HUES6 (cell line): ENCODE measurements at regions not wholly inside any gene's neighbourhood (a gene's known extent, or its start where the extent isn't known, plus 50 kb on each side); places are given as distances from the start of the nearest gene placed in this dataset.
"Not testable (repeated sequence)": the region's sequence is repeated elsewhere in the genome, so short reads cannot be mapped to it uniquely, and the experiment has no call there.

Experiments
- H3K27ac ChIP-seq: 2 replicates; pipeline ENCODE4 v1.7.0; 2013; ENCODE audit warnings: low read depth, mild to moderate bottlenecking, low read length, inconsistent platforms
- H3K27me3 ChIP-seq: 2 replicates; pipeline ENCODE4 v1.6.1; 2013; ENCODE audit warnings: low read length; ENCODE audit not compliant: control insufficient read depth, insufficient read depth
- H3K36me3 ChIP-seq: 2 replicates; pipeline ENCODE4 v1.6.1; 2013; ENCODE audit warnings: low read length; ENCODE audit not compliant: control insufficient read depth, insufficient read depth
- H3K4me1 ChIP-seq: 2 replicates; pipeline ENCODE4 v1.6.1; 2013; ENCODE audit warnings: low read length; ENCODE audit not compliant: control insufficient read depth, insufficient read depth
- H3K4me3 ChIP-seq: 2 replicates; pipeline ENCODE4 v1.5.1; 2013; ENCODE audit warnings: low read depth, low read length
- H3K9ac ChIP-seq: one replicate; pipeline ENCODE4 v1.6.1; 2013; ENCODE audit warnings: mild to moderate bottlenecking, low read length
- H3K9me3 ChIP-seq: 2 replicates; pipeline ENCODE4 v1.6.1; 2013; ENCODE audit warnings: low read depth, low read length; ENCODE audit not compliant: control insufficient read depth, insufficient read depth

DNA sequence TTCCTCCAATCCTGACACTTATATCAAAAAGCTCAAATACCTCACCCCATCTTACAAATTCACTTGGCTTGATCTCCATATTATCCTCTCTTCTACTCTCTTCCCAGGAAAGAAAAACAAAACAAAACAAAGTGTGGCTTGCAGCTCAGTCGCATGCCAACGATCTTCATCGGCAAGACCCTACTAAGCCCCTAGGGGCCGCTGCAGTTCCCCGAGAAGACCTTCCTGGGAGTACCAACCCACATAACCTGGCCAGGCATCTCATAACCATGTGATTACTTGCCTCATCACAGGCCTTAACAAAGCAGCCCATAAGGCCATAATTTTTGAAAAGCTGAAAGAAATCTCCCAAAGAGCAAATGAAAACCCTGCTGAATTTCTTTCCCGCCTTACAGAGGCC, 103.7 kb downstream of the ZNF92 start:
- Histone ChIP-seq H3K27ac (no peak overlapping the region), H3K4me1 (no peaks in the 10 kb centered on the region), H3K27me3 (no peaks in the 10 kb centered on the region), H3K4me3 (no peak overlapping the region), H3K9ac (no peak overlapping the region), H3K9me3 (peaks cover 16% of the 10 kb centered on the region), H3K36me3 (no peaks in the 10 kb centered on the region)

DNA sequence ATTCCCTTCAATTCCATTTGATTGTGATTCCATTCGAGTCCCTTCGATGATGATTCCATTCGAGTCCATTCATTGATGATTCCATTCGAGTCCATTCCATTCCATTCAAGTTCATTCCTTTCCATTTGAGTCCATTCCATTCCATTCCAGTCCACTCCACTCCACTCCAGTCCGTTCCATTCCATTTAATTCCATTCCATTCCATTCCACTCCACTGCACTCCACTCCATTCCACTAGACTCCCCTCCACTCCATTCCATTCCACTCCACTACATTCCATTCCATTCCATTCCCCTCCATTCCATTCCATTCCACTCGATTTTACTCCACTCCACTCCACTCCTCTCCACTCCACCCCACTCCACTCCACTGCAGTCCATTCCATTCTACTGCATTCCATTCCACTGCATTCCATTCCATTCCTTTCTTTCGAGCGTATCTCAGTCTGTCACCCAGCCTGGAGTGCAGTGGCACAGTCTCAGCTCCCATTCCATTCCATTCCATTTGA, 115.7 kb downstream of the ZNF92 start:
- Histone ChIP-seq H3K9me3 (peaks cover 28% of the 10 kb centered on the region), H3K27ac (no peak overlapping the region), H3K9ac (no peak overlapping the region), H3K27me3 (no peaks in the 10 kb centered on the region), H3K36me3 (no peaks in the 10 kb centered on the region), H3K4me3 (no peak overlapping the region), H3K4me1 (no peaks in the 10 kb centered on the region)

DNA sequence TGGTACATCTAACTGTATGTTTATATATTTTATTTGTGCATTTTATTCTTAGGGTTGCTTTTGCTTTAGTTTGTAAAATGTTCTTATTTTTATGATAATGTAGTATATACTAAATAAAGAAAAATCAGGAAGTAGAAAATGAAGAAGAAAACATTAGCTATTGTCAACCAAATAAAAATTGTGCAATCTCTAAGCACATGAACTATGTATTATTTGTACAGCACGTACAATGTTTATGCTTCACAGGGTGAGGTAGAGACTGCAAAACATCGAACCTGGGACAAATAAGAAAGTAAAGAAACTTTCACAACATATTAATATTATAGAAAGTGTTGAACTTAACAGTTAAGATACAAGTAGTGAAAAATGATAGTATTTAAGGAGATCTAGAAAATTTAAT, 123.0 kb downstream of the ZNF92 start:
- H3K27ac ChIP-seq, H3K9me3 ChIP-seq, H3K4me1 ChIP-seq, H3K9ac ChIP-seq, H3K27me3 ChIP-seq, H3K4me3 ChIP-seq, H3K36me3 ChIP-seq: not testable (repeated sequence)

DNA sequence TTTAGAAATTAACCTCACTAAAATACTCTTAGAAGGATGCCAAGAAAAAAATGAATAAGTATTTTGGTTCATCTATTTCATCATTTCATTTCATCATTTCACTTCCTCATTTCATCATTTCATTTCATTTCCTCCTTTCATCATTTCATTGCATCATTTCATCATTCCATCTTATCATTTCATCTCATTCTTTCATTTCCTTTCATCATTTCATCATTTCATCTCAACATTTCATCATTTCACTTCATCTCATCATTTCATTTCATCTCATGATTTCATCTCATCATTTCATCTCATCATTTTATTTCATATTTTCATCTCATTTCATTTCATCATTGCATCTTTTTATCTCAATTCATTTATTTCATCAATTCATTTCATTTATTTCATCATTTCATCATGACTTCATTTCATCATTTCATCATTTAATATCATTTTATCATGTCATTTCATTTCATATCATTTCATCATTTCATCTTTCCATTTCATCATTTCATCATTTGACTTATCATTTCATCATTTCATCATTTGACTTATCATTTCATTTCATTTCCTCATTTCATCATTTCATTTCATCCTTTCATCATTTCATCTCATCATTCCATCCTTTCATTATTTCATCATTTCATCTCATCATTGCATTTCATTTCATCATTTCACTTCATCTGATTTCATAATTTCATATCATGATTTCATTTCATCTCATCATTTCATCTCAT, 129.9 kb downstream of the ZNF92 start:
- Histone ChIP-seq H3K27ac (no peak overlapping the region), H3K4me1 (no peaks in the 10 kb centered on the region), H3K36me3 (no peaks in the 10 kb centered on the region), H3K9ac (no peak overlapping the region), H3K4me3 (no peak overlapping the region), H3K9me3 (no peaks in the 10 kb centered on the region), H3K27me3 (peaks cover 9% of the 10 kb centered on the region)

DNA sequence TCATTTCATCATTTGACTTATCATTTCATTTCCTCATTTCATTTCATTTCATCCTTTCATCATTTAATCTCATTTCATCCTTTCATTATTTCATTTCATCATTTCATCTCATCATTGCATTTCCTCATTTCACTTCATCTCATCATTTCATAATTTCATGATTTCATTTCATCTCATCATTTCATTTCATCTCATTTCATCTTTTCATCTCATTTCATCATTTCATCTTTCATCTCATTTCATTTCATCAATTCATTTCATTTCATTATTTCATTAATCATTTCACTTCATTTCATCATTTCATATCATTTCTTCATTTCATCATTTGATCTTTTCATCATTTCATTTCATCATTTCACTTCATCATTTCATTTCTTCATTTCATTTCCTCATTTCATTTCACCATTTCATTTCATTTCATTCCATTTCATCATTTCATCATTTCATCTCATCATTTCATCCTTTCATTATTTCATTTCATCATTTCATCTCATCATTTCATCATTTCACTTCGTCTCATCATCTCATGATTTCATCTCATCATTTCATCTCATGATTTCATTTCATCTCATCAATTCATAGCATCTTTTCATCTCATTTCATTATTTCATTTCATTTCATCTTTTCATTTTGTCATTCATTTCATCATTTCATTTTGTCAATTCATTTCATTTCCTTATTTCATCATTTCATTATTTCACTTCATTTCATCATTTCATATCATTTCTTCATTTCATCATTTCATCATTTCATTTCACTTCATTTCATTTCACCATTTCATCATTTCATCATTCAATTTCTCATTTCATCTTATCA, 131.1 kb downstream of the ZNF92 start:
- not testable (repeated sequence) for H3K27ac ChIP-seq, H3K9ac ChIP-seq, H3K4me3 ChIP-seq, H3K36me3 ChIP-seq, H3K4me1 ChIP-seq, H3K9me3 ChIP-seq
- peaks cover 19% of the 10 kb centered on the region for H3K27me3 ChIP-seq

DNA sequence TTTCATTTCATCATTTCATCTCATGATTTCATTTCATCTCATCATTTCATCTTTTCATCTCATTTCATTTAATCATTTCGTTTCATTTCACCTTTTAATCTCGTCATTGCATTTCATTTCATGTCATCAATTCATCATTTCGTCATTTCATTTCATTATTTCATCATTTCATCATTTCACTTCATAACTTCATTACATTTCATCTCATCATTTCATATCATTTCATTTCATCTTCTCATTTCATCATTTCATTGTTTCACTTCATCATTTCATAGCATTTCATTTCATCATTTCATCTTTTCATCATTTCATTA, 131.6 kb downstream of the ZNF92 start:
- H3K36me3 ChIP-seq, H3K9me3 ChIP-seq, H3K4me1 ChIP-seq, H3K27ac ChIP-seq, H3K9ac ChIP-seq, H3K4me3 ChIP-seq: not testable (repeated sequence)
- peaks cover 25% of the 10 kb centered on the region for H3K27me3 ChIP-seq

DNA sequence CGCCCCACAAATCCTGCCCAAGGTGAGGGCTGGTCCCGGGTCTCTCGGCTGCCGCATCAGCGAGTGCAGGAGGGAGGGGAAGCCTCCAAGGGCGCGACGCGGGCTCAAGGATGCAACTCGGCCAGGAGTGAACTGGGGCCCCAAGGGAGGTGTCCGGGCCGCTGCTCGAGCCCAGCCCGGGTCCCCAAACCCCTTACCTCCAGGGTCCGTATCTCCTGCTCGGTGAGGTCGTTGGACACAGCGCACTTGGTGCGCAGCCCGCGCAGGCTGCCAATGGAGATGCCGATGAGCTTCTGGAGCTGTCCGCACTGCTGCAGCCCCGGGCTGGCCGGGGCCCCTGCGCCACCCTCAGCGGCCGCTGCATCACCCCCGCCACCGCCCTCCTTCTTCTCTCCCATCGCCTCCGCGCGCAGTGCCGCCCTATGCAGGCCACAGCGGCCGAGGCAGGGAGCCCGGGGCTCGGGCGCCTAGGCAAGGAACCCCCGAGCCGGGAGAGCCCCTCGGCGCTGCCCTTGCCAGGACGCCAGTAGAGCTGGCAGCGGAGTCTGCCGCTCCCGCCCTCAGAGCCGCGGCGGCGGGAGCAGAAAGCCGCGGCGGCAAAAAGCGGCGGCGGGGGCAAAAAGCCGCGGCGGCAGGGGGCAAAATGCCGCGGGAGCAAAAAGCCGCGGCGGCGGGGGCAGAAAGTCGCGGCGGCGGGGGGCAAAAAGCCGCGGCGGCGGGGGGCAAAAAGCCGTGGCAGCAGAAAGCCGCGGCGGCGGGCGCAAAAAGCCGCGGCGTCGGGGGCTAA, 135.1 kb downstream of the ZNF92 start:
- H3K4me1 ChIP-seq, H3K36me3 ChIP-seq, H3K27ac ChIP-seq, H3K9me3 ChIP-seq, H3K9ac ChIP-seq: not testable (repeated sequence)
- Histone ChIP-seq H3K27me3 (peaks cover 40% of the 10 kb centered on the region), H3K4me3 (peak overlapping the region; percentile 41)

DNA sequence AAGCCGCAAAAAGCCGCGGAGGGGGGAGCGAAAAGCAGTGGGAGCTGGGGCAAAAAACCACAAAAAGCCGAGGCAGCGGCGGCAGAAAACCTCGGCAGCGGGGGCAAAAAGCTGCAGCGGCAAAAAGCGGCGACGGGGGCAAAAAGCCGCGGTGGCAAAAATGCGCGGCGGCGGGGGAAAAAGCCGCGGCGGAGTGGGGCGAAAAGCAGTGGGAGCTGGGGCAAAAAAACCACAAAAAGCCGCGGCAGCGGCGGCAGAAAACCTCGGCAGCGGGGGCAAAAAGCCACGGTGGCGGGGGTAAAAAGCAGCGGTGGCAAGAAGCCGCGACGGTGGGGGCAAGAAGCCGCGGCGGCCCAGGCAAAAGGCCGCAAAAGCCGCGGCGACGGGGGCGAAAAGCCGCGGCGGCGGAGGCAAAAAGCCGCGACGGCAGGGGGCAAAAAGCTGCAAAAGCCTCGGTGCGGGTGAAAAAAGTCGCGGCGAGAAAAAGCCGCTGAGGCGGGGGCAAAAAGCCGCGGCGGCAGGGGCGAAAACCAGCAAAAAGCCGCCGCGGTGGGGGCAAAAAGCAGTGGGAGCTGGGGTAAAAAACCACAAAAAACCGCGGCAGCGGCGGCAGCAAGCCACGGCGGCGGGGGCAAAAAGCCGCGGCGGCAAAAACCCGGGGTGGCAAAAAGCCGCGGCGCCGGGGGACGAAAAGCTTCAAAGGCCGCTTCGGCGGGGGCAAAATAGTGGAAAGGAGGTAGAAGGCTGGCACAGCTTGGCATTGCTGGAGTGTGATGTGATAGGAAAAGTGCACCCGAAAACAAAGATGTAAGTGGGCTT, 135.9 kb downstream of the ZNF92 start:
- Histone ChIP-seq H3K4me3 (peak overlapping the region; percentile 41), H3K27me3 (peaks cover 40% of the 10 kb centered on the region), H3K27ac (no peak overlapping the region), H3K9ac (no peak overlapping the region), H3K9me3 (no peaks in the 10 kb centered on the region), H3K36me3 (no peaks in the 10 kb centered on the region), H3K4me1 (no peaks in the 10 kb centered on the region)

DNA sequence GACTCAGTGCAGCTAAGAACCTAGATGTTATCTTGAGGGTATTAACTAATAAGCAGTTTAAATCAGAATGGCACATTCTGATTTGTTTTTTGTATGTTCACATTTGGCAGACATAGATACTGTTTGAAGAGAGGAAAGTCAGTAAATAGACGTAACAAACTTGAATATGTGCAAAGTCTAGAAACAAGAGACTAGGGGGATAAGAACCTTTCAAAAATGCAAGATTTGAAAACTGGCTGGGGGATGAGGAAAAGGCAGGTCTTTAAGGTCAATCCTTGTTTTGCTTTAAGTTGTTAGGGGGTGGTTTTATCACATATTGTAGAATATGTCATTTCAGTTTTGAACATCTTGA, 136.5 kb downstream of the ZNF92 start:
- not testable (repeated sequence) for H3K27ac ChIP-seq, H3K36me3 ChIP-seq, H3K4me1 ChIP-seq, H3K9ac ChIP-seq, H3K9me3 ChIP-seq
- Histone ChIP-seq H3K4me3 (peak overlapping the region; percentile 41), H3K27me3 (peaks cover 40% of the 10 kb centered on the region)

DNA sequence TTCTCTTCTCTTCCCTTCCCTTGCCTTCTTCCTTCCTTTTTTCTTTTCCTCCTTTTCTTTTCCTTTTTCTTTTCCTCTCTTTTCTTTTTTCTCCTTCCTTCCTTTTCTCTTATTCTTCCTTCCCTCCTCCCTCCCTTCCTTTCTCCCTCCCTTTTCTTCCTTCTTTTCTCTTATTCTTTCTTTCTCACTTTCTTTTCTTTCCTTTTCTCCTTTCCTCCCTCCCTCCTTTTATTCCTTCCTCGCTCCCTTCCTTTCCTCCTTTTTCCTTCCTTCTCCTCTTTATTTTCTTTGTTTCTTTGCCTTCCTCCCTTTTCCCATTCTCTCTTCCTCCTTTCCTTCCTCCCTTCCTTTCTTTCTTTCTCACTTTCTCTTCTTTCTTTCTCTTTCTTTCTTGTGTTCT, 146.1 kb downstream of the ZNF92 start:
- H3K27ac ChIP-seq, H3K4me1 ChIP-seq, H3K9me3 ChIP-seq, H3K4me3 ChIP-seq, H3K9ac ChIP-seq, H3K36me3 ChIP-seq, H3K27me3 ChIP-seq: not testable (repeated sequence)
